DMS53 (cell line): ENCODE measurements at regions not wholly inside any gene's neighbourhood (a gene's known extent, or its start where the extent isn't known, plus 50 kb on each side); places are given as distances from the start of the nearest gene placed in this dataset.
A peak's percentile ranks its signal among the peaks of the same experiment; 100 is the strongest.
"Not testable (repeated sequence)": the region's sequence is repeated elsewhere in the genome, so short reads cannot be mapped to it uniquely, and the experiment has no call there.

Source experiments
- DNase-seq: peaks from one replicate; lab custom pipeline; 2025; lab: John Stamatoyannopoulos, UW

DNA sequence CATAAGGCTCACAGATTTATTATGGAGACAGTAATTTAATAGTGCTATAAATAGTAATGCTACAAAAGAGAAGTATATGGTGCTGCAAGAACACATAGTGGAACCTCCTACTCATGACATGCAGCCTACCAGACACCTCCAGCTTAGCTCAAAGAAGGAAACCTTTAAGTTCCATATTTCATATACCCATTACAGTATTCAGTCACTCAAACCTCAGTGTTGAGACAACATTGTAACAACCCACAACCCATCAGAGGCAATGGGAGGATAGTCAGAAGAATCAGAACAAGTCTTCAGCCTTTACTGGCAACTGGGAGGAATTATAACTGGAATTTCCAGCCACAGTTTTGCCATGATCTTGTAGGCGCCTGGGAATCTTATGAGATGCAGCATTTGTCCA is 186.3 kb upstream of the VSTM2A start:
- DNase-seq, result no peak

- no peak for DNase-seq
Observed at GRCh38 chr7:54360075-54360840, 181.9 kb upstream of the VSTM2A start.

- DNase-seq, result no peak
Observed at GRCh38 chr7:54390565-54390964, 151.6 kb upstream of the VSTM2A start.

- no peak for DNase-seq
Observed at GRCh38 chr7:54392935-54393334, 149.2 kb upstream of the VSTM2A start.

DNA sequence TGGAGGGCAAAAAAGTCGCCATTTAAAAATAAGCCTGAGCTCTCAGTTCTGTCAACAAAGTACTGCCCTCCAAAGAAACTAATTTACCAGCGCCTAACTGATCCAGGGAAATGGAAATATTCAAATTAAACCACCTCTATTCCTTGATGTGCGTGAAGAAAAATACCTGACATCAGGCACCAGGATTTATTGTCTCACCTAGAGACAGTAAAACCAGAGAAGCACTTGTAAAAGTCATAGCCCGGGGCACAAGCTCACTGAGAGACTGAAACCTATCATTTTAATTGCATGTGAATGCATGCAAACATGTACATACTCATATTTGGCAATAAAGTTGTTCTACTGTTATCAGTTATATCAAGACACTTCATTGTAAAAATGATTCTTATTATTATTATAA is 147.3 kb upstream of the VSTM2A start:
- DNase-seq, result peak; percentile 10

GRCh38 chr7:54397836-54398612 is 144.2 kb upstream of the VSTM2A start:
- DNase-seq, result no peak

DNA sequence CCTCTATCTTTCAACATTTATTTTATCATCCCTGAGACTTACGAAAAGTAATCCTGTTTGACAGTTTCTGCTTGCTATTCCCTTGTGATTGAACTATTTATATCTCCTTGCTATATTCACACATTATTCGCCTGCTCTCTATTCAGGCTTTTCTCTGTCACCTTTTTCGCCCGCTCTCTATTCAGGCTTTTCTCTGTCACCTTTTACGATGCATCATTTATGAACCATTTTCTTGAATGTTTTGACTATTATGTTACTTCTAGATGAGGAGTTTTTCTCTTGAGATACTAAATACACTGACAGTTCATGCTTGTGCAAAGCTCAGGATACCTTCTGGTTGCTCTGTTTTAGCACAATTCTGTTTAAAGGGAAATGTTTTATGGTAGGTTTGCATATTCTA is 143.3 kb upstream of the VSTM2A start:
- no peak for DNase-seq

GRCh38 chr7:54409917-54410316 is 132.3 kb upstream of the VSTM2A start:
- no peak for DNase-seq

DNA sequence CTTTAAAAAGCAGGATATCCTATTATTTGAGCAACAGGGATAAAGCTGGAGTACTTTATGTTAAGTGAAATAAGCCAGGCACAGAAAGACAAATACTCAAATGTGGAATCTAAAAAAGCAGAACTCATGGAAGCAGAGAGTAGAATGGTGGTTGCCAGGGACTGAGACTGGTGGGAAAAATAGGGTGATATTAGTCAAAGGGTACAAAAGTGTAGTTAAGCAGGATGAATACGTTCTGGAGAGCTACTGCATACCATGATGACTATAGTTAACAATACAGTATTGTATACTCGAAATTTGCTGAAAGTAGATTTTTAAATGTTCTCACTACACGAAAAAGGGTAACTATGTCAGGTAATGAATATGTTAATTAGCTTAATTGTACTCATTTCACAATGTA is 125.5 kb upstream of the VSTM2A start:
- DNase-seq, result no peak

DNA sequence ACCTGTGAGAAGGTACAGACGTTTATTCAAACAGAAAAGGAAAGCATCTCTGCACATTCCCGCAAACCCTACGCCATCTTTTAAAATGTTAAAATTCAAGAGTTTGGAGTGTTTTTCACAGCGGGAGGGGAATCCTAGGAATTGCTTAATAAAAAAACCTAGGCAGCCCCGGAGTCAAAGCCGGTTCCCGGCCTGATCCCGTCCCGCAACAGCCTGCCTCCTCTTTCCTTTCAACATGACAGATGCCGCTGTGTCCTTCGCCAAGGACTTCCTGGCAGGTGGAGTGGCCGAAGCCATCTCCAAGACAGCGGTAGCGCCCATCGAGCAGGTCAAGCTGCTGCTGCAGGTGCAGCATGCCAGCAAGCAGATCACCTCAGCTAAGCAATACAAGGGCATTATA is 123.0 kb upstream of the VSTM2A start:
- peak; percentile 23 for DNase-seq

- no peak for DNase-seq
Observed at GRCh38 chr7:54426406-54426805, 115.8 kb upstream of the VSTM2A start.

GRCh38 chr7:54429111-54429510 is 113.1 kb upstream of the VSTM2A start:
- DNase-seq, result no peak

- DNase-seq, result no peak
Observed at GRCh38 chr7:54439391-54439790, 102.8 kb upstream of the VSTM2A start.

DNA sequence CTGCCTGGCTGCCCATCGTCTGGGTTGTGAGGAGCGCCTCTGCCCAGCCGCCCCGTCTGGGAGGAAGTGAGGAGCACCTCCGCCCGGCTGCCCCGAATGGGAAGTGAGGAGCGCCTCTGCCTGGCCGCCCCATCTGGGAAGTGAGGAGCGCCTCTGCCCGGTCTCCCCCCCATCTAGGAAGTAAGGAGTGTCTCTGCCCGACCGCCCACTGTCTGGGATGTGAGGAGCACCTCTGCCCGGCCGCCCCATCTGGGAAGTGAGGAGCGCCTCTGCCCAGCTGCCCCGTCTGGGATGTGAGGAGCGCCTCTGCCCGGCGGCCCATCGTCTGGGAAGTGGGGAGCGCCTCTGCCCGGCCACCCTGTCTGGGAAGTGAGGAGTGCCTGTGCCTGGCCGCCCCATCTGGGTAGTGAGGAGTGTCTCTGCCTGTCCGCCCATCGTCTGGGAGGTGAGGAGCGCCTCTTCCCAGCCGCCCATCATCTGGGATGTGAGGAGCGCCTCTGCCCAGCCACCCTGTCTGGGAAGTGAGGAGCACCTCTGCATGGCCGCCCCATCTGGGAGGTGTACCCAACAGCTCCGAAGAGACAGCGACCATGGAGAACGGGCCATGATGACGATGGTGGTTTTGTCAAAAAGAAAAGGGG is 98.0 kb upstream of the VSTM2A start:
- not testable (repeated sequence) for DNase-seq

- not testable (repeated sequence) for DNase-seq
Observed at GRCh38 chr7:54453168-54453567, 89.0 kb upstream of the VSTM2A start.

DNA sequence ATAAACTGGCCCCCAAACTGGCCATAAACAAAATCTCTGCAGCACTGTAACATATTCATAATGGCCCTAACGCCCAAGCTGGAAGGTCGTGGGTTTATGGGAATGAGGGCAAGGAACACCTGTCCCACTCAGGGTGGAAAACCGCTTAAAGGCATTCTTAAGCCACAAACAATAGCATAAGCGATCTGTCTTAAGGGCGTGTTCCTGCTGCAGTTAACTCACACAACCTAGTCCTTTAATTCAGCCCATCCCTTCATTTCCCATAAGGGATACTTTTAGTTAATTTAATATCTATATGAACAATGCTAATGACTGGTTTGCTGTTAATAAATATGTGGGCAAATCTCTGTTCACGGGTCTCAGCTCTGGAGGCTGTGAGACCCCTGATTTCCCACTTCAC is 87.5 kb upstream of the VSTM2A start:
- DNase-seq, result peak; percentile 5

DNA sequence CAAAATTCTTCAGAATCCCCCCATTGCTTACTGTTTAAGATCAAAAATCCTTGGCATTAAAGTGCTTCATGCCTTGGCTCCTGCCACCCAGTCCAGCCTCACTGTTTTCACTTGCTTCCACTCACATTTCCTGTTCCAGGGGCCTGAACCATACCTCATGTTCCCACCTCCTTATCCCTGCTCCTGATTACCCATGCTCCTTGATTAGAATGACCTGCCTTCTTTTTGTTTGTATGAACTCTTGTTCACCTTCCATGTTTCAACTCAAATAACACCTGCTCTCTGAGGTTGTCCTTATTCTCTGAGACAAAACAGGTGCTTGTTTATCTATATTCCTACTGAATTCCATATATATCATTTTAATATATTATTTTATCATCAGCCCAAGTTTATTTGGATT is 77.1 kb upstream of the VSTM2A start:
- no peak for DNase-seq

GRCh38 chr7:54469740-54470139 is 72.4 kb upstream of the VSTM2A start:
- no peak for DNase-seq

- no peak for DNase-seq
Observed at GRCh38 chr7:54476609-54477008, 65.6 kb upstream of the VSTM2A start.

GRCh38 chr7:54477083-54477482 is 65.1 kb upstream of the VSTM2A start:
- DNase-seq, result no peak

- DNase-seq, result peak; percentile 76
Observed at GRCh38 chr7:54483523-54483922, 58.7 kb upstream of the VSTM2A start.

DNA sequence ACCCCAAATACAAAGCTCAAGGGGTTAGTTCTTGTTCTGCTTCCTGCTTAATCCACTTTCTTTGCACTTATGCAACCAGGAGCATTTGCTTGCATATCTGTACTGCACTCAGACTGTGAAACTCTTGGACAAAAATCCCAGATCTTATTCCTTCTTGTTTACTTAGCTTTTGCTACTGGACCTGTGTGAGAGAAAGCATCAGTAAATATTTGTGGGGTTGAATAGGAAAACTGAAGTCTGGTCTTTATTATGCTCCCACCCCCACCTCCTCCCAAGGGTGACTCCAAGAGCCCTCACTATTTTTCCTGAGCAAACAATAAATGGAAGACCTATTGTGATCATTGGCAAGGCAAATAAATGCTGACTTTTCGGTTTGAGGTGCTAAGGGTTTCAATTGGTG is 57.1 kb upstream of the VSTM2A start:
- DNase-seq, result peak; percentile 71
